Upper lobe of left lung (tissue), 6 donors: ENCODE measurements at regions not wholly inside any gene's neighbourhood (a gene's known extent, or its start where the extent isn't known, plus 50 kb on each side); places are given as distances from the start of the nearest gene placed in this dataset.

Experiments
- ATAC-seq, 2 donors: fragments of 200-7000 bp; cut with Tn5 transposase; one replicate each; pipeline ENCODE4 v1.9.1; 2022; ENCODE audit warnings: mild to moderate bottlenecking in 2 of 2, moderate library complexity in 2 of 2; ENCODE audit not compliant: low FRiP score in 2 of 2
- DNase-seq, 2 donors: peaks; one replicate each; pipeline ENCODE4 v3.0.0-alpha.2; 2019 to 2020
- H3K27ac ChIP-seq, 4 donors: fragments of 200-600 bp; sonication (generic); one replicate each; pipeline ENCODE4 v1.5.1; 2016 to 2019
- H3K27me3 ChIP-seq, 4 donors: fragments of 200-600 bp; sonication (generic); one replicate each; pipeline ENCODE4 v1.5.1; 2017 to 2019
- H3K36me3 ChIP-seq, 4 donors: fragments of 200-600 bp; sonication (generic); one replicate each; pipeline ENCODE4 v1.5.1; 2016 to 2019
- H3K4me1 ChIP-seq, 4 donors: fragments of 200-600 bp; sonication (generic); one replicate each; pipeline ENCODE4 v1.5.1; 2018 to 2019
- H3K4me3 ChIP-seq, 4 donors: fragments of 200-600 bp; sonication (generic); one replicate each; pipeline ENCODE4 v1.5.1; 2017 to 2019; ENCODE audit warnings: mild to moderate bottlenecking in 2 of 4, moderate library complexity in 1 of 4
- H3K9me3 ChIP-seq, 4 donors: fragments of 200-600 bp; sonication (generic); one replicate each; pipeline ENCODE4 v1.5.1; 2018 to 2019
- EP300 ChIP-seq, 4 donors: sonication (generic); formaldehyde crosslinking; IDR thresholded peaks; one replicate each; pipeline ENCODE4 v1.5.1; 2017; ENCODE audit warnings: antibody characterized with exemption in 4 of 4, control low read depth in 2 of 4
- POLR2A ChIP-seq, 4 donors: fragments of 450-650 bp; IDR thresholded peaks; one replicate each; pipeline ENCODE4 v1.5.1; 2016 to 2017; ENCODE audit warnings: antibody characterized with exemption in 4 of 4, mild to moderate bottlenecking in 2 of 4
- POLR2AphosphoS5 ChIP-seq, 2 donors: sonication (generic); formaldehyde crosslinking; IDR thresholded peaks; one replicate each; pipeline ENCODE4 v1.5.1; 2017; ENCODE audit warnings: antibody characterized with exemption in 2 of 2
- WGBS, 2 donors: methylation state at CpG; one replicate each; pipeline ENCODE4 v1.1.5; 2017 to 2018; 5-methylcytosine and 5-hydroxymethylcytosine counted together
- TF ChIP-seq, protein P1 (sequence below), 6 experiments: fragments of 450-650 bp in 4 of 6; fragments of 200-600 bp in 2 of 6; sonication (generic) in 2 of 6; IDR thresholded peaks; one replicate each; pipeline ENCODE4 v1.5.1; 2016 to 2019; ENCODE audit warnings: antibody characterized with exemption in 6 of 6
- donor health status: DM: no; HTN: no; CAD: no; lungs with moderate emphysema.
- donor health status: DM: no; HTN: yes; CAD: no; lungs with severe emphysema.

GRCh38 chr13:27007166-27007565, 164.4 kb downstream of the USP12 start:
- H3K4me1 ChIP-seq: peaks cover 16 to 21% (median 17%) of the 10 kb centered on the region in 4 donors
- ATAC-seq: peak in 1 of 2 donors; percentile 6
- no peaks in the 10 kb centered on the region for H3K36me3 ChIP-seq
- H3K9me3 ChIP-seq: no peaks in the 10 kb centered on the region
- peak overlapping the region in 3 of 4 donors; percentile 35 to 53 (median 47) for H3K4me3 ChIP-seq
- TF ChIP-seq POLR2A (IDR thresholded peaks at IDR 0.05) (no peak), EP300 (IDR thresholded peaks at IDR 0.05) (no peak), POLR2AphosphoS5 (IDR thresholded peaks at IDR 0.05) (no peak)
- TF ChIP-seq, protein P1, sequence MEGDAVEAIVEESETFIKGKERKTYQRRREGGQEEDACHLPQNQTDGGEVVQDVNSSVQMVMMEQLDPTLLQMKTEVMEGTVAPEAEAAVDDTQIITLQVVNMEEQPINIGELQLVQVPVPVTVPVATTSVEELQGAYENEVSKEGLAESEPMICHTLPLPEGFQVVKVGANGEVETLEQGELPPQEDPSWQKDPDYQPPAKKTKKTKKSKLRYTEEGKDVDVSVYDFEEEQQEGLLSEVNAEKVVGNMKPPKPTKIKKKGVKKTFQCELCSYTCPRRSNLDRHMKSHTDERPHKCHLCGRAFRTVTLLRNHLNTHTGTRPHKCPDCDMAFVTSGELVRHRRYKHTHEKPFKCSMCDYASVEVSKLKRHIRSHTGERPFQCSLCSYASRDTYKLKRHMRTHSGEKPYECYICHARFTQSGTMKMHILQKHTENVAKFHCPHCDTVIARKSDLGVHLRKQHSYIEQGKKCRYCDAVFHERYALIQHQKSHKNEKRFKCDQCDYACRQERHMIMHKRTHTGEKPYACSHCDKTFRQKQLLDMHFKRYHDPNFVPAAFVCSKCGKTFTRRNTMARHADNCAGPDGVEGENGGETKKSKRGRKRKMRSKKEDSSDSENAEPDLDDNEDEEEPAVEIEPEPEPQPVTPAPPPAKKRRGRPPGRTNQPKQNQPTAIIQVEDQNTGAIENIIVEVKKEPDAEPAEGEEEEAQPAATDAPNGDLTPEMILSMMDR (IDR thresholded peaks at IDR 0.05): no peak
- H3K27ac ChIP-seq: peak overlapping the region in 2 of 4 donors; percentile 39 to 71
- peak in 1 of 2 donors; percentile 20 for DNase-seq
- WGBS, 2 donors: 30 to 32% methylated on average over 11 to 12 of the region's 12 CpGs
- H3K27me3 ChIP-seq: peaks cover 0 to 9% (median 0%) of the 10 kb centered on the region in 4 donors

DNA sequence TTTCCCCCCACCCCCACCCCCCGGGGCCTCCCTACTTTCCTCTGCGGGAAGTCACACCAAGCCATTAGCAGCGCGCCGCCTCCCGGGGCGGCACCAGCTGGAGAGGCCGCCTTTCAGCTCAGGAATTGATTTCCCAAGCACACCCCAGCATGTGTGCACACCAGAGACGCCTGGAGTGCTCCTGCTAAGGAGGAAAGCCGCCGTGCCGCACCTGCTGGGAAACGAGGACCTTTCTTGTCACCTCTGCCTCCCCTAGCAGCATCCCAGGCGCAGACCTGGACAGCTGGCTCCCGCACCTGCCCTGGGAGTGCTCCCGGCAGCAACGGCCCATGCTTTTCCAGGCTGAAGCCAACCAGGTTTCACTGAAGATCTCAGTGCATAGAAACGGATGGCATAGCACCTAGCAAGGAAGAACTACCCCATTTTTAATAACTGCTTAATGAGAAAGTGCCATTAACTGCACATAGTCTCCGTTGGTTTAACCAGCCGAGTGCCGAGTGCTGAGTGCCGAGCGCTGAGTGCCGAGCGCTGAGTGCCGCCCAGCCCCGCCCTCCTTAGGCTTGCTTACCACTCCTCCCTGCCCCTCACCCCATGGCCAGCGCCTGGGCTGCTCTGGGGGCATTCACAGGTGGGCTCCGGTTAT, 165.0 kb downstream of the USP12 start:
- H3K4me3 ChIP-seq: peak overlapping the region in 3 of 4 donors; percentile 35 to 53 (median 47)
- peak overlapping the region; percentile 10 to 71 (median 44) for H3K27ac ChIP-seq
- WGBS, 2 donors: 0 to 2% methylated on average over 6 to 23 of the region's 29 CpGs
- no peaks in the 10 kb centered on the region for H3K9me3 ChIP-seq
- no peaks in the 10 kb centered on the region for H3K36me3 ChIP-seq
- ATAC-seq (peak; percentile 63 to 66), DNase-seq (peak; percentile 71 to 88)
- TF ChIP-seq EP300 (IDR thresholded peaks at IDR 0.05) (no peak), POLR2AphosphoS5 (IDR thresholded peaks at IDR 0.05) (peak in 1 of 2 donors; percentile 19)
- peaks cover 16 to 21% (median 17%) of the 10 kb centered on the region in 4 donors for H3K4me1 ChIP-seq
- peaks cover 0 to 9% (median 0%) of the 10 kb centered on the region in 4 donors for H3K27me3 ChIP-seq

- H3K27me3 ChIP-seq: peaks cover 0 to 9% (median 0%) of the 10 kb centered on the region in 4 donors
- WGBS, 2 donors: 73 to 83% methylated on average over 1 to 8 of the region's 8 CpGs
- no peaks in the 10 kb centered on the region for H3K9me3 ChIP-seq
- H3K27ac ChIP-seq: peak overlapping the region in 3 of 4 donors; percentile 39 to 71 (median 50)
- no peaks in the 10 kb centered on the region for H3K36me3 ChIP-seq
- TF ChIP-seq POLR2AphosphoS5 (IDR thresholded peaks at IDR 0.05) (no peak), POLR2A (IDR thresholded peaks at IDR 0.05) (no peak), EP300 (IDR thresholded peaks at IDR 0.05) (no peak)
- TF ChIP-seq, protein P1 (IDR thresholded peaks at IDR 0.05): no peak
- DNase-seq: peak in 1 of 2 donors; percentile 12
- peaks cover 16 to 21% (median 17%) of the 10 kb centered on the region in 4 donors for H3K4me1 ChIP-seq
- H3K4me3 ChIP-seq: peak overlapping the region in 3 of 4 donors; percentile 35 to 53 (median 47)
- ATAC-seq: no peak
These were observed 165.6 kb downstream of the USP12 start for GRCh38 chr13:27005976-27006518.

GRCh38 chr13:27005556-27005955, 166.1 kb downstream of the USP12 start:
- peak overlapping the region in 2 of 4 donors; percentile 24 to 71 for H3K27ac ChIP-seq
- TF ChIP-seq POLR2AphosphoS5 (IDR thresholded peaks at IDR 0.05) (no peak), EP300 (IDR thresholded peaks at IDR 0.05) (no peak), POLR2A (IDR thresholded peaks at IDR 0.05) (no peak)
- TF ChIP-seq, protein P1 (IDR thresholded peaks at IDR 0.05): no peak
- H3K9me3 ChIP-seq: no peaks in the 10 kb centered on the region
- no peak overlapping the region for H3K4me3 ChIP-seq
- 30 to 33% methylated on average over 8 to 9 of the region's 9 CpGs for WGBS, 2 donors
- ATAC-seq (no peak), DNase-seq (peak in 1 of 2 donors; percentile 12)
- no peaks in the 10 kb centered on the region for H3K36me3 ChIP-seq
- peaks cover 0 to 9% (median 0%) of the 10 kb centered on the region in 4 donors for H3K27me3 ChIP-seq
- H3K4me1 ChIP-seq: peaks cover 16 to 21% (median 17%) of the 10 kb centered on the region in 4 donors

GRCh38 chr13:27004866-27005265, 166.7 kb downstream of the USP12 start:
- H3K27ac ChIP-seq: peak overlapping the region in 2 of 4 donors; percentile 24 to 71
- ATAC-seq: no peak
- H3K4me1 ChIP-seq: peaks cover 16 to 21% (median 17%) of the 10 kb centered on the region in 4 donors
- no peaks in the 10 kb centered on the region for H3K9me3 ChIP-seq
- 84 to 87% methylated on average over 5 of the region's 5 CpGs for whole genome bisulfite sequencing, 2 donors
- H3K27me3 ChIP-seq: peaks cover 0 to 9% (median 0%) of the 10 kb centered on the region in 4 donors
- H3K36me3 ChIP-seq: no peaks in the 10 kb centered on the region
- TF ChIP-seq, protein P1 (IDR thresholded peaks at IDR 0.05): no peak
- TF ChIP-seq POLR2A (IDR thresholded peaks at IDR 0.05) (no peak), POLR2AphosphoS5 (IDR thresholded peaks at IDR 0.05) (no peak), EP300 (IDR thresholded peaks at IDR 0.05) (no peak)
- DNase-seq: peak in 1 of 2 donors; percentile 15
- H3K4me3 ChIP-seq: no peak overlapping the region
